HG02798 (cell line): ENCODE measurements at regions not wholly inside any gene's neighbourhood (a gene's known extent, or its start where the extent isn't known, plus 50 kb on each side); places are given as distances from the start of the nearest gene placed in this dataset.
"Not testable (repeated sequence)": the region's sequence is repeated elsewhere in the genome, so short reads cannot be mapped to it uniquely, and the experiment has no call there.

Source experiments
- ATAC-seq: cut with Tn5 transposase; IDR thresholded peaks from one replicate; pipeline ENCODE4 v1.9.1; 2021; ENCODE audit warnings: mild to moderate bottlenecking; ENCODE audit not compliant: unreplicated experiment, poor library complexity

DNA sequence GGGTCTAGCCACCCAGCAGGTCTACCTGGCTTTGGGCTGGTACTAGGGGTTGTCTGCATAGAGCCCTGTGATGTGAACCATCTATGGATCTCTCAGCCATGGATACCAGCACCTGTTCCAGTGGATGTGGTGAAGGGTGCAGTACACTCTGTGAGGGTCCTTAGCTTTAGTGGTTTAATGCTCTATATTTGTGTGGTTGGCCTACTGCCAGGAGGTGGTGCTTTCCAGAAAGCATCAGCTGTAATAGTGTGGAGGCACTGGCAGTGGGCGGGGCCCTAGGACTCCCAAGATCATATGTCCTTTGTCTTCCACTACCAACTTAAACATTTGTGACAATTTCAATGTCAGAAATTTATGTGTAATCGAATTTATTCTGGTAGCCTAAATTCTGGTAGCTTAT is 1065.1 kb downstream of the RPIA start:
- ATAC-seq, result not testable (repeated sequence)

DNA sequence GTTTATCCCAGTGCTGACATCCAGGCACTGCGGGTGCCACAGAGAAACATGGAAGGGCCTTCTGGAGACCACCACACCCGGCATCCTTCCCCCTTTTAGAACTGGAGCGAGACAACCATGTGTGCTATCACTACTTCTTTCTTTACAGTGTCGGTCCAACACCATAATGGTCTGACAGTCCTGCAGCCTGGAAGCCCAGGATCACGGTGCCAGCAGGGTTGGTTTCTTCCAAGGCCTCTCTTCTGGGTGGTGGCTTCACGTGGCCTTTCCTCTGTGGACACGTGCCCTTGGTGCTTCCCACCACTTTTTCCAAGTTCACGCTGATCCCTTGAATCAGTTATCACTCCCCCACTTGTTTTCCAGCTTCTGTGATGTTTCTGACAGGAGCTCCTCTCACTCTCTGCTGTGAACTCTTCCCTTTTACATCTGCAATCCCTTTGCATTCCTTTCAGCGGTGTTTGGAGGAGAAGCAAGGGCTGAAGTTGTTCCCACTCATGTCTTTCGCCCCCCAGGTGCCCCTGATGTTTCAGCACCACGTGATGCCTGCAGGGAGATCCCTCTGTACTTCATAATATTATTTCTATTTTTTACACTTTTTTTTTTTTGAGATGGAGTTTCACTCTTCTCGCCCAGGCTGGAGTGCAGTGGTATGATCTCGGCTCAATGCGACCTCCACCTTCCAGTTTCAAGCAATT is 1067.0 kb downstream of the RPIA start:
- not testable (repeated sequence) for ATAC-seq

DNA sequence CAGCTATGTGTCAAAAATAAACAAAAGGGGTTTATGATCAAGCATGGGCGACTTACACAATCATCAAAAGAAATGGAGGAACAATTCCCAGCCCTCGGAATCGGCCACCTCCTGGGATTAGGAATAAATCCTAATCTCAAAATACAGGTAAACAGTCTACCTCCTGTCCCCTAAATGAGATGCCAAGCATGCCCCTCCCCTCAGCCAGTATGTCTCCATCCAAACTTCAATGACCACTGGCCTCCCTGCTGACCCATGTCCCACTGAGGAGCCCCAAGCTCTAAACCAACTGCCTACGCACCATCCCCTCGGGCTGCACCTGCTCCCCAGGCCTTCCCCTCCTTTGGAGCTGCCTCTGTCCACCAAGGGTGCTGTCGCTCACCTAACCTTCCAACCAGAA is 1069.3 kb downstream of the RPIA start:
- not testable (repeated sequence) for ATAC-seq

DNA sequence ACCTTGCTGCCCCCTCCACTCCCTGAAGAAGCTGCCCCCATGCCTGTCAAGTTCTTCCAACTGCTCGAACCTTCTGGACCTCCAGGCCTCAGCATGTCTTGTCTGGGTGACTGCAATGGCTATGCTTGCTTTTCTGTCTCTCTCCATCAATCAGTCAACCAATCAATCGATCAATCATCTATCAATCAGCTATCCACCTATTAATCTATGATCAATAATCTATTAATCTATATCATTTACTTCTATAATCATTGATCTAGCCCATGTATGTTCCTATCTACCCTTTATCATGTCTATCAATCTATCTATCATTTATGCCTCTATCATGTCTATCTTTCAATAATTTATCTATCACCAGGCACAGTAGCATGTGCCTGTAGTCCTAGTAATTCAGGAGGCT is 1069.7 kb downstream of the RPIA start:
- ATAC-seq, result not testable (repeated sequence)

DNA sequence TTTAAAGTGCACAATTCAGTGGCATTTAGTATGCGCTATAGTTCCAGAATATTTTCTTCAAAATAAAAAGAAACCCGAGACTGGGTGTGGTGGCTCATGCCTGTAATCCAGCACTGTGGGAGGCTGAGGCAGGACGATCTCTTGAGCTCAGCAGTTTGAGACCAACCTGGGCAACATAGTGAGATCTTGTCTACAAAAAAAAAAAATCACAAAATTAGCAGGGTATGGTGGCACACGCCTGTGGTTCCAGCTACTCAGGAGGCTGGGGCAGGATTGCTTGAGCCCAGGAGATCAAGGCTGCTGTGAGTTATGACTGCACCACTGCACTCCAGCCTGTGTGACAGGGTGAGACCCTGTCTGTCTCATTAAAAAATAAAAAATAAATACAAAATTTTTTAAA is 1070.4 kb downstream of the RPIA start:
- ATAC-seq, result not testable (repeated sequence)

DNA sequence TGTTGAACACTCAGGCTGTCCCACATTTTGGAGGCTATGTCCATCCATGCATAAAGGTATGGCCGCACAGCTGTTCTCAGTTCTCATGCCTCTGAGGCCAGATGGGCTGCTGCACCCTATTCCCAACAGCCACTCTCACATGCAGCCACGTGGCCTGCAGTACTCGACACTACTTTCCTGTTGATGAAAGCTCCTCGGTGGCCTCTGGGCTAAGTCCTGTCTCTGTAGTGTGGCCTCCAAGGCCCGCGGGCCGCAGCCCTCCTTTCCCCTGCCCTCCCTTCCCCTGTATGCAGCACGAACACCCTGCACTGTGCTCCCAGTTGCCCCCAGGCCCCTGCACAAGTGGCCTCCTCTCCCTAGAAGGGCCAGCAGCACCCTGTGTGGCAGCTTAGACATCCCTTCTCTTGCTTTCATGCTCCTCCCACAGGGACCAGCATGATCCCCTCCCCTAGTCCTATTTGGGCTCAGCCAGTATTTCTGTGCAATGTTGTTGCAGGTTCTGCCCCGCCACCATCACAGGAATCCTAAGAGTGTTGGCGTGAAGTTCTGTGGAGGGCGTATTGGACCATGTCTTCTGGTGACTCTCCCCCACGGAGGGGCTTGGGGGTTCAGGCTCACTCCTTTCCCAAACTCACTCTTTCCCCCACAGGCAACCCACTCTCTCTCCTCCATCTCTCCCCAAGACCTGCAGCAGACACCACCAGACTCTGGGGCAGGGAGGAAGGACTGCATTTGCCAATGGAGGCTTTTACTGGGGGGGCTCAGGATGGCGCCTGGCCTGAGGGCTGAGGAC is 1071.2 kb downstream of the RPIA start:
- not testable (repeated sequence) for ATAC-seq

DNA sequence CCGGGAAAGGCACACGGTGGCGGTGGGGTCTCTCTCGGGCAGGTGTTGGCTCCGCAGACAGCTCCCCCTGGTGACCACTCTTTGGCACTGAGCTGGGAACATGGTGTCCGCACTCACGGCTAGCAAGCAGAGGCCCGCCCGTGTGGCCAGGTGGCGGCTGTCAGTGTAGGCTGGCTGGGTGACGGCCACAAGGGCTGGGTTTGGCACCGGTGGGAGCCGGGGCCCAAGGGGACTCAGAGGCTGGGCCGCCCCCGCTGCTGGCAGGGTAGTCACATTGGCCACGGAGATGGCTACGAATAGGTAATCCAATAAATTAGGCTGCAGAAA is 1071.7 kb downstream of the RPIA start:
- no peak for ATAC-seq

DNA sequence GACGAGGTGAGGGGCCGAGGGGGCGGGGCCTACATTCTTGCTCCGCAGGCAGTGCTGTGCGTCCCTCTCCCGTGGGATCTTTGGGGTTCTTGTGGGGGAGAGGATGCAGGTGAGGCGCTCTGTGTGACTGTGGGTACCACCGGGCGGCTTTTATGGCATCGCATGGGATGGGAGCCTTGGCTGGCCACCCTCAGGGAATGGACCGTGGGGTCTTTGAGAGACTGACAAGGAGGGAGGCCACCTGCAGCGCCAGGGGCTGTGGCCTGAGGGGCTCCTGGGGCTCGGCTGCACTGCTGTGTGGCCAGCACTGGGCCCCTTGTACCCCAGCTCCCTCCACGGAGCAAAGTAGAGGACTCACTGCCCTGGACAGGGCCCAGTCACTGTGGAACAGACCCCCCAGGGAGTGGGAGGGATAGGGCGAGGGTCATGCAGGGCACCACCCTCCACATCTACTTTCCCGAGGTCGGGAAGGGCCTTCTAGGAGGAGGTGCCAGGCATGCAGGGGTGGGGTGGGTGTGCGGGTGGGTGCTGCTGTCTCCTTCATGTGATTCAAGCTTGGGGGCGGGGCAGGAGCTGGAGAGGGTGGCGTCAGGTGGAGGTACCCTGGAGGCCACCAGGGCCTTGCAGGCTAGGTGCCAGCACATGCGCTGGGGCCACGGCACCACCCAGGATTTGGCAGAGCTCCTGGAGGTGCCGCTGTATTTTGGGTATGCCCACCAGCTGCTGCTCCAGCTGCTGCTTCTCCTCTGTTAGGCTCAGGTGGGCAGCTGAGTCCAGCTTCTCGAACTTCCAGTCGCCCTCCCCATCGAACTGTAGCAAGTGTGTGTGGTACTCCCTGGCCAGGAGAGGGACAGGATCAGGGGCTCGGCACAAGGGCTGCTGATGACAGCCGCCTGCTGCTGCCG is 1072.4 kb downstream of the RPIA start:
- no peak for ATAC-seq

DNA sequence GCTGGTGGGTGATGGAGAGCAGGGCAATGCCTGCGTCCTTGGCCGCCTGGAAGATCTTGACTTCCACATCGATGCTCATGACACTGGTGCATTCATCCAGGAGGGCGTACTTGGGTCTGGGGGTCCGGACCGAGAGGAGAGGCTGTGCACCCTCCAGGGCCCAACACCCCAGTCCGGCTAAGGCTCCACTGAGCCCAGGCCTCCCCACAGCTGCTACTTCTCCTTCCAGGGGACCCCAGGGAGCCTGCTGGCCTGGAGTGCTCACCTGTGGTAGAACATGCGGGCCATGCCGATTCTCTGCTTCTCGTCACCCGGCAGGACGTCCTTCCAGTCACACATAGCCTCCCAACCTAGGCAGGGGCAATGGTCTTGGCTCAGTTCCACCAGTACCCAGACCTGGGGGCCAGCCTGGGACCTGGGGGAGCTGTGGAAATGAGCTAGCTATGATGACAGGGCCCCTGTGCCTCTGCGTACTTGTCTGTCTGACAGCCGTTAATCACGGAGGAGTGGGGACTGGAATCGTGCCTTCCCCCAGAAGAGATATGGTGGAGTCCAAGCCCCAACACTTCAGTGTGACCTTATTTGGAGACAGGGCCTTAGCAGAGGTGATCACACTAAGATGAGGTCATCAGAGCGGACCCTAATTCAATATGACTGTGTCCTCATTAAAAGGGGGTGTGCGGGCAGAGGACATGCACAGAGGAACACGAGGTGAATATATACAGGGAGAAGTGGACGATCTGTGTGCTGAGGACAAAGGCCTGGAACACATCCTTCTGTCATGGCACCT is 1073.3 kb downstream of the RPIA start:
- ATAC-seq, result not testable (repeated sequence)

DNA sequence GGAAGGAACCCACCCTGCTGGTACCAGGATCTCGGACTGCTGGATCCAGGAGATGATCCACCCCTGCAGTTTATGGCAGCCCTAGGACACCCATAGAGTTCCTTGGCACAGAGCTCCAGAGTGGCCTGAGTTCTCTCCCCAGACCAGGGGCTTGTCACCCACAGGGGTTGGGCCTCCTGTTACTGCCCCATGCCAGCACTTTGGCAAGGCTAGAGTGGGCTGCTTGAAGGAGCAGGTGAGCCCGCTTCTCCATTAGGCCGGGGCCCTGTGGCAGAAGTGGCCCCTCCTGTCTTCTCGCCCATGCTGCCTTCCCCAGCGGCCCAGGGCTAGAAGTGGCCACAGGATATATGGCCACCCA is 1073.9 kb downstream of the RPIA start:
- not testable (repeated sequence) for ATAC-seq

DNA sequence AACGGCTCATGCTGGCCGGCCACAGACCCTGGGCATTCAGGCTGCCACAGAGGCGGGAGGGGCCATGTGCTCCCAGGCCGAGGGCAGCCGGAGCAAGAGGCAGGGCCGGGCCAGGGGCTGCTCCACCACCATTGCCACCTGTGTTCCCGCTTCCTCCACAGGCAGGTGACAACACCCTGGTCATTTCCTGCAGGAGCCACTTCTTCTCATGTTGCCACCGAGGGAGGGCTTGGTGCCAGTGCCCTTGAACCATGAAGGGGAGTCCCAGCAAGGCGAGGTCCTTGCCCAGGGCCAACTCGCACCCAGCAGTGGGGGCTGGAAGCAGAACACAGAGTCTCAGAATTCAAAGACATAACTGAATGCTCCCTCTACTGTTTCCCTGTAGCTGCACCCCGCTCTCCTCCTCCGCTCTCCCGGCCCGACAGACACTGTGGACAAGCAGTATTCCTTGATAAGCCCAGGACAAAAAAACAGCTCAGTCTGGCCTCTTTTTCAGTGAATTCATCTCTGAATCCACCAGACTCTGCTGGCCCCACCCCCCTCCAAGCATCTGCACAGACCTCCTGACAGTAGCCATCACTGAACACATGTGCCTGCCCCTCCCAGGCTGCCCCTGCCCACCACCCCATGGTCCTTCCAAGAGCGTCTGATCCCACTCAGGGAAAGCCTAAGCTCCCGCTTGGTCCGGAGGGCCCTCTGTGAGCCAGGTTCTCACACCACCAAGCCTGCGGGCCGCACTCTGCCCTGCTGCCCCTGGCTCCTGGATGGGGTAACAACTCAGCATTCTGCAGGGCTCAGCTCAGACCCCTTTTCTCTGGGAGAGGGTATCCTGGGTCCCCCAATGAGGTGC is 1074.9 kb downstream of the RPIA start:
- not testable (repeated sequence) for ATAC-seq

DNA sequence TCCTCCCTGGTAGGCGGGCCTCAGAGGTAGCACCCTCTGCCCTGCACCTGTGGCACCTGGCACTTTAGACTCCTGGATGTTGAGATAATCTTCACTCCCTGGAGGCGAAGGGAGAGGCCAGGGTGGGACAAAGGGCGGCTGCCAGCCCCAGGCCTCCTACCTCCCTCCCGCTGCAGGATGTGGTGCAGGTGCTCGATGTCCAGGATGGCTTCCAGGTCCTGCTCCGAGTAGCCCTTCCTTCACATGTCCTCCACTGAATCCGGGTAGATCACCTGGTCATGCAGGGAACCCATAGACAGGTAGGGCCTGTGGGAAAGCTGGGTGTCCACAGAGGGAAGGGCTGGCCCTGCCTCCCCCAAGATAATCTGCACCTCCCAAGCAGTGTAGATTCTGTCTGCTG is 1075.6 kb downstream of the RPIA start:
- not testable (repeated sequence) for ATAC-seq

DNA sequence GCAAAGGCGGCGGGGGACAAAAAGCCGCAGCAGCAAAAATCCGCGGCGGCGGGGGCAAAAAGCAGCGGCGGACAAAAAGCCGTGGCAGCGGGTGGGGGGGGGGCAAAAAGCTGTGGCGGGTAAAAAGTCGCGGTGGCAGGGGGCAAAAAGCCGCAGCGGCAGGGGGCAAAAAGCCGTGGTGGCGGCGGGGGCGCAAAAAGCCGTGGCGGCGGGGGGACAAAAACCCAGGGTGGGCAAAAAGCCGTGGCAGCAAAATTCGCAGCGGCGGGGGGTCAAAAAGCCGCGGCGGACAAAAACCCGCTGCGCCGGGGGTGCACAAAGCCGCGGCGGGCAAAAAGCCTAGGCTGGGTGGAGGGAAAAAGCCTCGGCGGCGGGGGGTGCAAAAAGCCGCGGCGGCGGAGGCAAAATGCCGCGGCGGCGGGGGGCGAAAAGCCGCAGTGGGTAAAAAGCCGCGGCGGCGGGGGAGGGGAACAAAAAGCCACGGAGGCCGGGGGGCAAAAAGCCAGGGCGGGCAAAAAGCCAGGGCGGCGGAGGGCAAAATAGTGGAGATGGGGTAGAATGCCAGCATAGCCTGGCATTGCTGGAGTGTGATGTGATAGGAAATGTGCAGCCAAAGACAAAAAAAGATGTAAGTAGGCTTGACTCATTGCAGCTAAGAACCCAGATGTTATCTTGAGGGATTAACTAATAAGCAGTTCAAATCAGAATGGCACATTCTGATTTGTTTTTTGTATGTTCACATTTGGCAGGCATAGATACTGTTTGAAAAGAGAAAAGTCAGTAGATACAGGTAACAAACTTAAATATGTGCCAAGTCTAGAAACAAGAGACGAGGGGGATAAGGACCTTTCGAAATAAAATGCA is 1076.3 kb downstream of the RPIA start:
- no peak for ATAC-seq

DNA sequence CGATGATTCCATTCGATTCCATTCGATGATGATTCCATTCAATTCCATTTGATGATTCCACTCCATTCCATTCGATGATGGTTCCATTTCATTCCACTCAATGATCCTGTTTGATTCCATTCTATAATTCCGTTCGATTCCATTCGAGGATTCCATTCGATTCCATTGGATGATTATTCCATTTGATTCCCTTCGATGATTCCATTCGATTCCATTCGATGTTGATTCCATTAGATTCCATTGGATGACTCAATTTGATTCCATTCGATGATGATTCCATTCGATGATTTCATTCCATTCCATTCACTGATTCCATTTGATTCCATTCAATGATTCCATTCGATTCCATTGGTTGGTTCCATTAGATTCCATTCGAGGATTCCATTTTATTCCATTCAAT is 1084.4 kb downstream of the RPIA start:
- no peak for ATAC-seq

DNA sequence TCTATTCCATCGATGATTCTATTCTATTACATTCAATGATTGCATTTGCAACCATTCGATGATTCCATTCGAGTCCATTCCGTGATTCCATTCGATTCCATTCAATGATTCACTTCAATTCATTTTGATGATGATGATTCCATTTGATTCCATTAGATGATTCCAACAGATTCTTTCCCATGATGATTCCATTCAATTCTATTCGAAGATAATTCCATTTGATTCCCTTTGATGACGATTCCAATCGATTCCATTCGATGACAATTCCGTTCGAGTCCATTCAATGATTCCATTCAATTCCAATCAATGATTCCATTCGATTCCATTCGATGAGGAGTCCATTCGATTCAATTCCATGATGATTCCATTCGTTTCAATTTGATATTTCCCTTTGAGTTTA is 1088.8 kb downstream of the RPIA start:
- no peak for ATAC-seq

DNA sequence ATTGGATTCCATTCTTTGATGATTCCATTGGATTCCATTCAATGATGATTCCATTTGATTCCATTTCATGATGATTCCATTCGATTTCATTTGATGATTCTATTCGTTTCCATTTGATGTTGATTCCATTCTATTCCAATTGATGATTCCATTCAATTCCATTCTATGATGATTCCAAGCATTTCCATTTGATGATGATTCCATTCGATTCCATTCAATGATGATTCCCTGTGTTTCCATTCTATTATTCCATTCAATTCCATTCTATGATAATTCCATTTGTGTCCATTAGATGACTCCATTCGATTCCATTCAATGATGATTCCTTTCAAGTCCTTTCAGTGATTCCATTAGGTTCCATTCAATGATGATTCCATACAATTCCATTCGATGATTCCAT is 1090.5 kb downstream of the RPIA start:
- ATAC-seq, result no peak

DNA sequence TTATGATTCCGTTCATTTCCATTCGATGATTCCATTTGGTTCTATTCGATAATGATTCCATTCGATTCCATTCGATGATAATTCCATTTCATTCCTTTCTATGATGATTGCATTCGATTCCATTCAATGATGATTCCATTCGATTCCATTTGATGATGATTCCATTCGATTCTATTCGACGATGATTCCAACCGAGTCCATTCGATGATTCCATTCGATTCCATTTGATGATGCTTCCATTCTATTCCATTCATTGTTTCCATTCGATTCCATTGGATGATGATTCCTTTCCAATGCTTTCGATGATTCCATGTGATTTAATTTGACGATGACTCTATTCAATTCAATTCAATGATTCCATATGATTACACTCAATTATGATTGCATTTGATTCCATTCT is 1093.5 kb downstream of the RPIA start:
- no peak for ATAC-seq

DNA sequence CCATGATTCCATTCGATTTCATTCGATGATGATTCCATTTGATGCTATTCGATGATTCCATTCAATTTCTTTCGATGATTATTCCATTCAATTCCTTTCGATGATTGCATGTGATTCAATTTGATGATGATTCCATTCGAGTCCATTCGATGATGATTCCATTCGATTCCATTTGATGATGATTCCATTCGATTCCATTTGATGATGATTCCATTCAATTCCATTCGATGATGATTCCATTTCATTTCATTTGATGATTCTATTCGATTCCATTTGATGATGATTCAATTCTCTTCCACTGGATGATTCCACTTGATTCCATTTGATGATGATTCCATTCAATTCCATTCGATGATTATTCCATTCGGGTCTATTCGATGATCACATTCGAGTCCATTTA is 1094.1 kb downstream of the RPIA start:
- ATAC-seq, result not testable (repeated sequence)
